Hematopoietic multipotent progenitor cell treated with erythropoietin and hydrocortisone succinate and interleukin-3 and kit ligand, for 8 days (in vitro differentiated cells): ENCODE measurements at regions not wholly inside any gene's neighbourhood (a gene's known extent, or its start where the extent isn't known, plus 50 kb on each side); places are given as distances from the start of the nearest gene placed in this dataset.
"Not testable (repeated sequence)": the region's sequence is repeated elsewhere in the genome, so short reads cannot be mapped to it uniquely, and the experiment has no call there.

Experiments used
- DNase-seq: peaks from one replicate; pipeline ENCODE4 v3.0.0-alpha.2; 2015

GRCh38 chr1:191022856-191023255 lies 545.2 kb upstream of the BRINP3 start:
- DNase-seq = no peak

GRCh38 chr1:191025896-191026642 lies 548.4 kb upstream of the BRINP3 start:
- DNase-seq = no peak

GRCh38 chr1:191026828-191027227 lies 549.2 kb upstream of the BRINP3 start:
- no peak for DNase-seq

GRCh38 chr1:191034132-191034531 lies 556.5 kb upstream of the BRINP3 start:
- no peak for DNase-seq

GRCh38 chr1:191043066-191043465 lies 565.4 kb upstream of the BRINP3 start:
- no peak for DNase-seq

GRCh38 chr1:191049781-191050180 lies 572.1 kb upstream of the BRINP3 start:
- no peak for DNase-seq

GRCh38 chr1:191052888-191053287 lies 575.2 kb upstream of the BRINP3 start:
- no peak for DNase-seq

- DNase-seq = peak; percentile 5
Measured at GRCh38 chr1:191065346-191065745, 587.7 kb upstream of the BRINP3 start.

GRCh38 chr1:191065771-191066170 lies 588.1 kb upstream of the BRINP3 start:
- DNase-seq = peak; percentile 89

- DNase-seq = peak; percentile 79
Measured at GRCh38 chr1:191074881-191075280, 597.2 kb upstream of the BRINP3 start.

GRCh38 chr1:191083090-191083489 lies 605.4 kb upstream of the BRINP3 start:
- DNase-seq = not testable (repeated sequence)

- no peak for DNase-seq
Measured at GRCh38 chr1:191085121-191085520, 607.5 kb upstream of the BRINP3 start.

- DNase-seq = no peak
Measured at GRCh38 chr1:191086910-191087309, 609.2 kb upstream of the BRINP3 start.

GRCh38 chr1:191096405-191096804 lies 618.7 kb upstream of the BRINP3 start:
- DNase-seq = no peak

GRCh38 chr1:191099696-191100095 lies 622.0 kb upstream of the BRINP3 start:
- no peak for DNase-seq

GRCh38 chr1:191101960-191102359 lies 624.3 kb upstream of the BRINP3 start:
- no peak for DNase-seq

GRCh38 chr1:191125950-191126349 lies 648.3 kb upstream of the BRINP3 start:
- DNase-seq = no peak

- no peak for DNase-seq
Measured at GRCh38 chr1:191134796-191135195, 657.1 kb upstream of the BRINP3 start.

- DNase-seq = no peak
Measured at GRCh38 chr1:191140038-191140437, 662.4 kb upstream of the BRINP3 start.

- DNase-seq = no peak
Measured at GRCh38 chr1:191142748-191143147, 665.1 kb upstream of the BRINP3 start.

- DNase-seq = no peak
Measured at GRCh38 chr1:191145834-191146233, 668.2 kb upstream of the BRINP3 start.

GRCh38 chr1:191151321-191151807 lies 673.7 kb upstream of the BRINP3 start:
- no peak for DNase-seq

GRCh38 chr1:191152776-191153175 lies 675.1 kb upstream of the BRINP3 start:
- no peak for DNase-seq

- no peak for DNase-seq
Measured at GRCh38 chr1:191155178-191155577, 677.5 kb upstream of the BRINP3 start.

- no peak for DNase-seq
Measured at GRCh38 chr1:191160837-191161236, 683.2 kb upstream of the BRINP3 start.
